Progenitor cell of endocrine pancreas (in vitro differentiated cells): ENCODE measurements at regions not wholly inside any gene's neighbourhood (a gene's known extent, or its start where the extent isn't known, plus 50 kb on each side); places are given as distances from the start of the nearest gene placed in this dataset.

ENCODE experiments used
- DNase-seq: peaks from one replicate; pipeline ENCODE4 v3.0.0; 2021; ENCODE audit warnings: low spot score; ENCODE audit not compliant: unreplicated experiment
- H3K27ac Mint-ChIP-seq: 2 replicates; pipeline ENCODE4 v1.8.0; 2021; ENCODE audit warnings: mild to moderate bottlenecking, moderate library complexity, mixed read lengths
- H3K27me3 Mint-ChIP-seq: 2 replicates; pipeline ENCODE4 v1.8.0; 2021; ENCODE audit warnings: mixed read lengths
- H3K36me3 Mint-ChIP-seq: 2 replicates; pipeline ENCODE4 v1.8.0; 2022; ENCODE audit warnings: mixed read lengths; ENCODE audit not compliant: insufficient read depth
- H3K4me1 Mint-ChIP-seq: 2 replicates; pipeline ENCODE4 v1.8.0; 2021; ENCODE audit warnings: low read depth, mixed read lengths
- H3K4me3 Mint-ChIP-seq: 2 replicates; pipeline ENCODE4 v1.8.0; 2021; ENCODE audit warnings: low read depth, mild to moderate bottlenecking, moderate library complexity, mixed read lengths
- H3K9me3 Mint-ChIP-seq: 2 replicates; pipeline ENCODE4 v1.8.0; 2021; ENCODE audit warnings: low read depth, mixed read lengths
- TF ChIP-seq, protein P1 (sequence below): fragments of 200-600 bp; sonication (generic); IDR thresholded peaks from one replicate; pipeline ENCODE4 v1.5.0; 2021; ENCODE audit warnings: antibody characterized with exemption, mild to moderate bottlenecking; ENCODE audit not compliant: unreplicated experiment

DNA sequence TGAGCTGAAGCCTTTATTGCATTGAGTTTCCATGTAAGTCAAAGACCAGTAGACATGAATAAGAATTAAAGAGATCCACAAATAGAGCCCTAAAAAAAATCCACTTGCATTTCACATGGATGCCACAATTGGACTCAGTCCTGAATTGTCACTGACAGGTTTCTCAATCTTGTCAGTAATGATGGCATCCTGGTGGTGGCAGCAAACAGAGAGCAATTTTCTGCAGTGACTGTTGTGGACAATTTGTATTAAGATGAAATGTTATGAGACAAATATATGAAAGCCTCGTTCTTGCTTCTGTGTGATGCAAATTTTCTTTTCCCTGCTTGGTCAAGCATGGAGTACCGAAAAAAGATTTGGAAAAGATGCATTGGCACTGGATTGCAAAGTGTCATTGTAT, 278.9 kb downstream of the SAMD5 start:
- no peaks in the 10 kb centered on the region for H3K27me3 Mint-ChIP-seq
- peaks cover 7% of the 10 kb centered on the region for H3K4me1 Mint-ChIP-seq
- H3K27ac Mint-ChIP-seq, result no peak overlapping the region

DNA sequence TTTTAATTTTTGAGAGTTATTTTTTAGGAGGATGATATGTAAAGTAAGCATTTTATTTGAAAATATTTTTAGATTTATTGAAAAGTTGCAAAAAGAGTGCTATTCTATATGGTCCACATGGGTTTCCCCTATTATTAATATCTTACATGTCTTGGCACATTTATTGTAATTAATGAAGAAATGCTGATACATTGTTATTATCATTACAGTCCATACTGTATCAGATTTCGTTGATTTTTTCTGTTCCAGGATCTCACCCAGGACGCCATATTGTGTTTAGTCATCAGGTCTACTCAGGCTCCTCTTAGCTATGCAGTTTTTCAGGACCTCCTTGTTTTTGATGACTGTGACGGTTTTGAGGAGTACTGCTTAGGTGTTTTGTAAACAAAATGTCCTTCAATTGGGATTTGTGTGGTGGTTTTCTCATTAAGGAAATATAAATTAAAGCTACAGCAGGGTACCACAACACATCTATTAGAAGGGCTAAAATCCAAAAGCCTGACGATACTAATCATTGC, 281.0 kb downstream of the SAMD5 start:
- Mint-ChIP-seq H3K4me3 (no peak overlapping the region), H3K9me3 (peaks cover 6% of the 10 kb centered on the region), H3K4me1 (peaks cover 3% of the 10 kb centered on the region), H3K36me3 (no peaks in the 10 kb centered on the region), H3K27me3 (no peaks in the 10 kb centered on the region), H3K27ac (no peak overlapping the region)
- no peak for DNase-seq
- TF ChIP-seq, protein P1, sequence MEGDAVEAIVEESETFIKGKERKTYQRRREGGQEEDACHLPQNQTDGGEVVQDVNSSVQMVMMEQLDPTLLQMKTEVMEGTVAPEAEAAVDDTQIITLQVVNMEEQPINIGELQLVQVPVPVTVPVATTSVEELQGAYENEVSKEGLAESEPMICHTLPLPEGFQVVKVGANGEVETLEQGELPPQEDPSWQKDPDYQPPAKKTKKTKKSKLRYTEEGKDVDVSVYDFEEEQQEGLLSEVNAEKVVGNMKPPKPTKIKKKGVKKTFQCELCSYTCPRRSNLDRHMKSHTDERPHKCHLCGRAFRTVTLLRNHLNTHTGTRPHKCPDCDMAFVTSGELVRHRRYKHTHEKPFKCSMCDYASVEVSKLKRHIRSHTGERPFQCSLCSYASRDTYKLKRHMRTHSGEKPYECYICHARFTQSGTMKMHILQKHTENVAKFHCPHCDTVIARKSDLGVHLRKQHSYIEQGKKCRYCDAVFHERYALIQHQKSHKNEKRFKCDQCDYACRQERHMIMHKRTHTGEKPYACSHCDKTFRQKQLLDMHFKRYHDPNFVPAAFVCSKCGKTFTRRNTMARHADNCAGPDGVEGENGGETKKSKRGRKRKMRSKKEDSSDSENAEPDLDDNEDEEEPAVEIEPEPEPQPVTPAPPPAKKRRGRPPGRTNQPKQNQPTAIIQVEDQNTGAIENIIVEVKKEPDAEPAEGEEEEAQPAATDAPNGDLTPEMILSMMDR, result no peak

More for the DNA sequence above, 278.9 kb downstream of the SAMD5 start:
- Mint-ChIP-seq H3K4me3 (no peak overlapping the region), H3K36me3 (no peaks in the 10 kb centered on the region), H3K9me3 (peaks cover 6% of the 10 kb centered on the region)
- TF ChIP-seq, protein P1, result no peak
- DNase-seq, result no peak

DNA sequence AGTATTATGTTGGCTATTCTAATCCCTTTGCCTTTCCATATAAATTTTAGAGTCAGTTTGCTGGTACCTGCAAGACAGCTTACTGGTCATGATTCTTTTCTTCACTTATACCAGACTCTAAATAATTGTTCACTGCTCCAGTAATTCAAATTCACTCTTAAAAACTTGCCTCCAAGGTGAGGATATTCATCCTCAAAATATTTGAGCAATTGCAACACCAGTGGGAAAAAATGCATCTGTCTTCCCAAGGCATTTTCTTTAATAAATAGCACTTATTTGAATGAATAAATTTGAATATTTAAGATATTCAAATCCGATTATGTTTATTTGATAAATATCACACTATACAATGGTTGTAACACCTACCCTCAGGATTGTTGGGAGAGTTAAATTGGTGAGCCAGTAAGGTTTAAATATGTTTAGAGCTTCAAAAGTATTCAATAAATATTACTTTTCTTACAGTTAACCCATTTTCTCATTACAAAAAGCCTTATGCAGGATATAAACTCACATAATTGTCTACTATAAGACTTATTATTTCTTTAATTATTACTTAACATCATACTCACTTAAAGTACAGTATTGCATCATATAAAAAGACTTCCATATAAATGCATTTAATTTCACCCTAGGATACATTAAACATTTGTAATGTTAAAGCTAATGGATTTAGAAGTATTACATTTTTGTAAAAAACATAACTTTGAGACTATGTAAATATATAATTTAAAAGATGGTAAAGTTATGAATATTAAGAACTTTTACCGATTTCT, 285.6 kb downstream of the SAMD5 start:
- peaks cover 6% of the 10 kb centered on the region for H3K9me3 Mint-ChIP-seq
- no peak overlapping the region for H3K4me3 Mint-ChIP-seq
- H3K27me3 Mint-ChIP-seq, result no peaks in the 10 kb centered on the region
- TF ChIP-seq, protein P1, result no peak
- no peak overlapping the region for H3K27ac Mint-ChIP-seq
- no peaks in the 10 kb centered on the region for H3K36me3 Mint-ChIP-seq
- no peaks in the 10 kb centered on the region for H3K4me1 Mint-ChIP-seq
- DNase-seq, result no peak

DNA sequence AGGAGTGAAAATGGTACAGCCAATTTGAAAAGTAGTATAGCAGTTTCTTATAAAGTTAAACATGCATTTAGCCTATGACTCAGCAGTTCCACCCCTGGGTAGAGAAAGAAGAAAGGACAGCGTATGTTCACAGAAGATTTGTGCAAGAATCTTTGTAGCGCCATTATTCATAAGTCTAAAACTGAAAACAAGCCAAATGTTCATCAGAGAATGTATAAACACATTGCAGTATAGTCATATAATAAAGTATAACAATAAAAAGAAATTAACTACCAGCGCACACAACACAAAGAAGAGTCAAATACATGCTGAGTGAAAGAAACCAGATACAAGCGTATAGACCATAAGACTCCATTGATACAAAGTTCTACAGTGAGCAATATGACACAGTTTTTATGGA, 294.0 kb downstream of the SAMD5 start:
- no peak overlapping the region for H3K4me3 Mint-ChIP-seq
- H3K27me3 Mint-ChIP-seq, result no peaks in the 10 kb centered on the region
- TF ChIP-seq, protein P1, result no peak

DNA sequence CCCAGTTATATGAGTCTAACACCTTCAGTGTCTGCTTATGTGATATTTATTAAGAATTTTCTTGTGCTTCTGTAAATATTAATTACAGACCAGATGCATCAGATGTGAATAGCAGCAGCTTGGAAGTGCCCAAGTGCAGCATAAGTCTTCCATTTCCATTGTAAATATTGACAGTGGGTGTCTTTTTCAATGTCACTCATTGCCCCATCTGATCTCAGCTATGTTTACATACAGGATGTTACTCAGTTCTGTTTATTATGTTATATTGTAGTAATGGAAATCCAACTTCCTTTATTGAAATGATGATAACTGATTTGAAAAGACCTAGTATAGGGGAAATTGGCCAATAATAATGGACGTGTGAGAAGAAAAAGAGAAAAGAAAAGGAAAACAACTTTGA, 296.7 kb downstream of the SAMD5 start:
- no peak for DNase-seq
- Mint-ChIP-seq H3K36me3 (peaks cover 12% of the 10 kb centered on the region), H3K27ac (no peak overlapping the region), H3K9me3 (peaks cover 10% of the 10 kb centered on the region), H3K4me1 (peaks cover 11% of the 10 kb centered on the region), H3K4me3 (no peak overlapping the region), H3K27me3 (no peaks in the 10 kb centered on the region)
- TF ChIP-seq, protein P1, result no peak

More for the DNA sequence above, 294.0 kb downstream of the SAMD5 start:
- H3K4me1 Mint-ChIP-seq, result peaks cover 11% of the 10 kb centered on the region
- H3K36me3 Mint-ChIP-seq, result peaks cover 12% of the 10 kb centered on the region
- H3K27ac Mint-ChIP-seq, result no peak overlapping the region
- peaks cover 10% of the 10 kb centered on the region for H3K9me3 Mint-ChIP-seq
- DNase-seq, result no peak
